ENCODE measurements at regions not wholly inside any gene's neighbourhood (a gene's known extent, or its start where the extent isn't known, plus 50 kb on each side); places are given as distances from the start of the nearest gene placed in this dataset.

DNA sequence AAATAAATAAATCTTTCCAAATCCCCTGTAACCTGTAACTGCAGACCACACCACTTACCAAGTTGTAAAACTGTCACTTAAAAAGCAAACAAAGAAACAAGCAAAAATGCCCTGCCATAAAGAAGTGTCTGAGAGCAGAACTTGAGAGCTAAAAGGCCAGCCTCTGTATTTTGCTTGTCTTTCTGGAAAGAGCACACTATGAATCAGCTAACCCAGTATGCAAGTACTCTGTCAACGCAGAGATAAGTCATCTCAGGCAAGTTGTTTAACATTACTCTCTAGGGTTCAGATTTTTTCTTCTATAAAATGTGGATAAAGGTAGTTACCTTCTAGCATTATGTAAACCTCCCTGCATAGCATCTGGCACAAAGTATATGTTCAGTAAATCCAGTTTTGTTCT, 134.8 kb downstream of the HS3ST1 start:
- TF ChIP-seq POLR2A (IDR thresholded peaks at IDR 0.05) = no peak
- TF ChIP-seq, protein P1, sequence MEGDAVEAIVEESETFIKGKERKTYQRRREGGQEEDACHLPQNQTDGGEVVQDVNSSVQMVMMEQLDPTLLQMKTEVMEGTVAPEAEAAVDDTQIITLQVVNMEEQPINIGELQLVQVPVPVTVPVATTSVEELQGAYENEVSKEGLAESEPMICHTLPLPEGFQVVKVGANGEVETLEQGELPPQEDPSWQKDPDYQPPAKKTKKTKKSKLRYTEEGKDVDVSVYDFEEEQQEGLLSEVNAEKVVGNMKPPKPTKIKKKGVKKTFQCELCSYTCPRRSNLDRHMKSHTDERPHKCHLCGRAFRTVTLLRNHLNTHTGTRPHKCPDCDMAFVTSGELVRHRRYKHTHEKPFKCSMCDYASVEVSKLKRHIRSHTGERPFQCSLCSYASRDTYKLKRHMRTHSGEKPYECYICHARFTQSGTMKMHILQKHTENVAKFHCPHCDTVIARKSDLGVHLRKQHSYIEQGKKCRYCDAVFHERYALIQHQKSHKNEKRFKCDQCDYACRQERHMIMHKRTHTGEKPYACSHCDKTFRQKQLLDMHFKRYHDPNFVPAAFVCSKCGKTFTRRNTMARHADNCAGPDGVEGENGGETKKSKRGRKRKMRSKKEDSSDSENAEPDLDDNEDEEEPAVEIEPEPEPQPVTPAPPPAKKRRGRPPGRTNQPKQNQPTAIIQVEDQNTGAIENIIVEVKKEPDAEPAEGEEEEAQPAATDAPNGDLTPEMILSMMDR (IDR thresholded peaks at IDR 0.05) = no peak
- no peak for DNase-seq (ENCODE audit: low spot score in 2 of 2)
- WGBS, 2 donors = 64 to 75% methylated on average over 1 of the region's 1 CpG
- intact Hi-C loops (cut with DNase I; ENCODE audit: low total_unique reads) = no loop called here
- H3K4me3 ChIP-seq (ENCODE audit: low read depth, poor library complexity, severe bottlenecking) = no peak overlapping the region

DNA sequence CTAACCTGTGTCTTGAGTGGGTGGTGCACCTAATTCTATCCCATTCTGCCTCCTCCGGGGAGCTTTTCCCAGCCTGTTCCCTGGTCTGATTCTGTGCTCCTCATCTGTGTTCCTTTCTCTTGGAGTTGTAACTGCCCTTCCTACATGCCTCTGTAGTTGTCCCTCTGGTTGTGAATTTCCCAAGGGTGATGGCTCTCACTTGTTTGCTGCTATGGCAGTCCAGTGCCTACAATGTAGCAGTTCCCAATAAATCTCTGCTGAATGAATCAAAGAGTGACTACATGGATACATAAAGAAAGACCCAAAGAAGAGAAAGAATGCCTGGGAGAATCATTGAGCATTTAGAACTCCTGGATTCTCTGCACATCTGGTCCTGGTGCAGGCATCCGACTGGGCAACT, 141.6 kb downstream of the HS3ST1 start:
- DNase-seq (ENCODE audit: low spot score in 2 of 2) = no peak
- no peak overlapping the region for H3K4me3 ChIP-seq (ENCODE audit: low read depth, poor library complexity, severe bottlenecking)
- intact Hi-C loops (cut with DNase I; ENCODE audit: low total_unique reads) = no loop called here
- WGBS, 2 donors = 70 to 89% methylated on average over 2 of the region's 2 CpGs
- TF ChIP-seq, protein P1 (IDR thresholded peaks at IDR 0.05) = no peak
- TF ChIP-seq POLR2A (IDR thresholded peaks at IDR 0.05) = no peak

DNA sequence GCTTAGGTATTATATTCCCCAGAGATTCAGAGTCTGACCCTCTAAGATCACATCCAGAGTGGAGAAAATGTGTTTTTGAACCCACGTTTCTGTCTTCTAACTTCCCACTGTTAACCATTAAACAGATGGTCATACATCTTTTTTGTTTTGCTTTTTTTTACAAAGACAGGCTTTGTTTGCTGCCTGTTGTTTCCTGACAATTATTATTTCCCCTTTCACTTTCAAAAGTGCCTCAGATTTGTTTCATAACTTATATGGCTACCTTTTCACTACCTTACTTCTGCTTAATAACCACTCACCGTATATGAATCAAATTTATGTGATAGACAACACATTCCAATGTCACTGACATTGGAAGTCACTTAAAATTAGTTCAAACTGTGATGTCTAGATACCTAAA, 142.2 kb downstream of the HS3ST1 start:
- H3K4me3 ChIP-seq (ENCODE audit: low read depth, poor library complexity, severe bottlenecking) = no peak overlapping the region
- DNase-seq (ENCODE audit: low spot score in 2 of 2) = no peak
- 33 to 36% methylated on average over 2 of the region's 2 CpGs for WGBS, 2 donors
- intact Hi-C loops (cut with DNase I; ENCODE audit: low total_unique reads) = no loop called here
- no peak for TF ChIP-seq POLR2A (IDR thresholded peaks at IDR 0.05)

DNA sequence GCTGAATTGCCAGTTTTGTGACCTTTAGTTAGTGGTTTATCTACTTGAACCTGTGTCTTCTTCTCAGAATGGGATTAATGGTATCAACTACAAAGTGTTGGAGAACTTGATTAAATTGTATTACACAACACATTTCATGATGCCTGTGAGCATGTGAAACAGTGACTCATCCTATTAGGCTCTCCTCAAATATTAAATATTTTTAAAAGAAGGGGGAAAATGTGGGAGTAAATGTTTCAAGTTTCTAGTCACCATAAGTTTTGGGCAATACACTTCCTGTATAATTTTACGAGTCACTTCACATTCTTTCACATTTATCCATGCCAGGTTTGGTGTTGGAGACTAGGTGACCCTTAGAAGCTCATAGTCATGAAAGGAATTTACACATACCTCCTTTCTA, 147.0 kb downstream of the HS3ST1 start:
- no peak for TF ChIP-seq POLR2A (IDR thresholded peaks at IDR 0.05)
- TF ChIP-seq, protein P1 (IDR thresholded peaks at IDR 0.05) = no peak
- intact Hi-C loops (cut with DNase I; ENCODE audit: low total_unique reads) = no loop called here
- WGBS, 2 donors = 76 to 86% methylated on average over 1 of the region's 1 CpG

DNA sequence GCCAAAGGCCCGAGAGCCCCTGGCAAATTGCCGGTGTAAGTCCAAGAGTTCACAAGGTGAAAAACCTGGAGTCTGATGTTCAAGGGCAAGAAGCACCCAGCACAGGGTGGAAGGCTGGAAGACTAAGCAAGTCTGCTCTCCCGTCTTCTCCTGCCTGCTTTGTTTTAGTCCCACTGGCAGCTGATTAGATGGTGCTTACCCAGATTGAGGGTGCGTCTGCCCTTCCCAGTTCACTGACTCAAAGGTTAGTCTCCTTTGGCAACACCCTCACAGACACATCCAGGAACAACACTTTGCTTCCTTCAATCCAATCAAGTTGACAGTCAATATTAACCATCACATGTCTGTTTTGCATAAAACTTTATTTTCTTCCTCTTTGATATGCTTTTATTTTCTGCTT, 157.4 kb downstream of the HS3ST1 start:
- intact Hi-C loops (cut with DNase I; ENCODE audit: low total_unique reads) = no loop called here
- no peak for DNase-seq (ENCODE audit: low spot score in 2 of 2)
- no peak overlapping the region for H3K4me3 ChIP-seq (ENCODE audit: low read depth, poor library complexity, severe bottlenecking)
- WGBS, 2 donors = 68 to 77% methylated on average over 4 of the region's 4 CpGs
- TF ChIP-seq, protein P1 (IDR thresholded peaks at IDR 0.05) = no peak
- TF ChIP-seq POLR2A (IDR thresholded peaks at IDR 0.05) = no peak

More for the DNA sequence above, 147.0 kb downstream of the HS3ST1 start:
- DNase-seq (ENCODE audit: low spot score in 2 of 2) = no peak
- no peak overlapping the region for H3K4me3 ChIP-seq (ENCODE audit: low read depth, poor library complexity, severe bottlenecking)

DNA sequence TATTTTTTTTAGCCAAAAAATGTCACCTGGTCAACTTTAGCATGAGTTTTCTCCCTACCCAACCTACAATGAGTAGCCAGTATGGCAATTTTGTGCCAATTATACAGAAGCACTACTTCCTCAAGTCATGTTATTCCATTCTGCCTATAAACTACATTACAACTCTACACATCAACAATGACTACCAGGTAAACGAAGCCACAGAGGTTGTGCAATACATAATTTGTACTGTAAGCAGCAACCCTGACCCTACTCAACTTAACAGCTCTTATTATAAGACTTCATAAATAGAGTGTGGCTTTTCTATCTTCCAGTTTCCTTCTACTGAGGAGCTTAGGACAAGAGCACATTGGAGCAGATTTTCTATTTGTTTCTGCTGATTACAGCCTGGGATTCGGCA, 160.5 kb downstream of the HS3ST1 start:
- no peak overlapping the region for H3K4me3 ChIP-seq (ENCODE audit: low read depth, poor library complexity, severe bottlenecking)
- TF ChIP-seq POLR2A (IDR thresholded peaks at IDR 0.05) = no peak
- TF ChIP-seq, protein P1 (IDR thresholded peaks at IDR 0.05) = no peak
- 66 to 78% methylated on average over 2 of the region's 2 CpGs for WGBS, 2 donors
- DNase-seq (ENCODE audit: low spot score in 2 of 2) = no peak
- intact Hi-C loops (cut with DNase I; ENCODE audit: low total_unique reads) = no loop called here
